H1 (cell line): ENCODE measurements at regions not wholly inside any gene's neighbourhood (a gene's known extent, or its start where the extent isn't known, plus 50 kb on each side); places are given as distances from the start of the nearest gene placed in this dataset. TPM values are rescaled to one million over a fixed set of nuclear protein-coding genes. Genes with fewer than 3 reads are reported as not detected.

ENCODE experiments used
- small RNA-seq: library from polyadenylated mRNA; stranded (forward); fragments of <200 nt; extraction: miRNeasy Mini kit (QIAGEN cat#:217004); gene quantifications from one replicate; pipeline ENCODE3, GENCODE V24; 2013; ENCODE audit not compliant: insufficient read depth

Small RNA genes lying in the stretch of these regions (small RNA-seq; reads per million reads assigned to genes)
- not detected for gene AC113347.2
- not detected for gene AC113347.3
- not detected for gene RNU4-43P
